ENCODE measurements at regions not wholly inside any gene's neighbourhood (a gene's known extent, or its start where the extent isn't known, plus 50 kb on each side); places are given as distances from the start of the nearest gene placed in this dataset.

DNA sequence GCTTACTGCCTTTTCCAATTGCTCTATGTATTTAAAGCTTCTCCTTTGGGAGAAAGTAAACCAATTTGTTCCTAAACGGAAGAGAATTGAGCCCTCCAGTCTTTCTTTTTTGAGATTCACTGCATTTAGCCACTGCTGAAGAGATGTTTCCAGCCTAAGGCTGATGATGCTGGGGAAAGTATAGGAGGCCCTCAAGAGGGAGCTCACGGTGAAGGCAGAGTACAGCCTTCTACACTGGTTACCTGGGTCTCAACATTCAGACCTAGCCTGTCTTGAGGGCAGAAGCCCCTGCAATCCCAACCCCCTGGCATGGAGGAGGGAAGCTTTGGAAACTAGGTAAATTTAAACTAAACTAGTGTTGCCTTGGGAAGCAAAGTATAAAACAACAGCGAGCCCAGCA, 316.7 kb upstream of the TPK1 start:
- no peak overlapping the region for H2AFZ ChIP-seq (ENCODE audit: low read depth, low read length)
- no peak overlapping the region for H3K27ac ChIP-seq (ENCODE audit: extremely low read depth, low read depth, low read length)
- H3K4me1 ChIP-seq (replicated peaks in 1 of 2; ENCODE audit: control insufficient read depth in 2 of 2, insufficient read depth in 2 of 2, low read length in 2 of 2), result no peaks in the 10 kb centered on the region
- no peak for FAIRE-seq
- ChIA-PET CTCF (ENCODE audit: low intra/inter-chr PET ratio) (no interaction called here), POLR2A (no interaction called here)
- DNase-seq (ENCODE audit: extremely low read depth in 1 of 4, low spot score in 3 of 4), result no peak
- no peaks in the 10 kb centered on the region for H3K27me3 ChIP-seq (ENCODE audit: control insufficient read depth in 2 of 2, insufficient read depth in 2 of 2, low read length in 2 of 2)
- H3K9ac ChIP-seq (ENCODE audit: insufficient read depth in 1 of 2, low read depth in 2 of 2, low read length in 2 of 2), result no peak overlapping the region
- BruUV-seq (replicated peaks), result no TSS peak
- TF ChIP-seq CBFB (CRISPR knock-in tag; IDR thresholded peaks at IDR 0.05) (no peak), ATF1 (CRISPR knock-in tag; IDR thresholded peaks at IDR 0.05) (no peak), ATF1 (tag; IDR thresholded peaks at IDR 0.05) (no peak), ZNF232 (CRISPR knock-in tag; IDR thresholded peaks at IDR 0.05) (no peak), TRIM24 (IDR thresholded peaks at IDR 0.05) (no peak), C11orf30 (IDR thresholded peaks at IDR 0.05; ENCODE audit: low read depth) (no peak), KLF16 (IDR thresholded peaks at IDR 0.05) (no peak), ZNF780A (CRISPR knock-in tag; IDR thresholded peaks at IDR 0.05) (no peak), MCM7 (IDR thresholded peaks at IDR 0.05) (no peak), LEF1 (IDR thresholded peaks at IDR 0.05) (no peak), RFX1 (IDR thresholded peaks at IDR 0.05) (no peak), PHTF2 (CRISPR knock-in tag; IDR thresholded peaks at IDR 0.05) (no peak), ATF7 (IDR thresholded peaks at IDR 0.05) (no peak)
- TF ChIP-seq, protein P1, sequence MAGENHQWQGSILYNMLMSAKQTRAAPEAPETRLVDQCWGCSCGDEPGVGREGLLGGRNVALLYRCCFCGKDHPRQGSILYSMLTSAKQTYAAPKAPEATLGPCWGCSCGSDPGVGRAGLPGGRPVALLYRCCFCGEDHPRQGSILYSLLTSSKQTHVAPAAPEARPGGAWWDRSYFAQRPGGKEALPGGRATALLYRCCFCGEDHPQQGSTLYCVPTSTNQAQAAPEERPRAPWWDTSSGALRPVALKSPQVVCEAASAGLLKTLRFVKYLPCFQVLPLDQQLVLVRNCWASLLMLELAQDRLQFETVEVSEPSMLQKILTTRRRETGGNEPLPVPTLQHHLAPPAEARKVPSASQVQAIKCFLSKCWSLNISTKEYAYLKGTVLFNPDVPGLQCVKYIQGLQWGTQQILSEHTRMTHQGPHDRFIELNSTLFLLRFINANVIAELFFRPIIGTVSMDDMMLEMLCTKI (IDR thresholded peaks at IDR 0.05; ENCODE audit: partially characterized antibody), result no peak
- TF ChIP-seq, protein P2, sequence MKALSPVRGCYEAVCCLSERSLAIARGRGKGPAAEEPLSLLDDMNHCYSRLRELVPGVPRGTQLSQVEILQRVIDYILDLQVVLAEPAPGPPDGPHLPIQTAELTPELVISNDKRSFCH (CRISPR knock-in tag; IDR thresholded peaks at IDR 0.05), result no peak
- TF ChIP-seq, protein P2 (tag; IDR thresholded peaks at IDR 0.05), result no peak
- TF ChIP-seq, protein P3, sequence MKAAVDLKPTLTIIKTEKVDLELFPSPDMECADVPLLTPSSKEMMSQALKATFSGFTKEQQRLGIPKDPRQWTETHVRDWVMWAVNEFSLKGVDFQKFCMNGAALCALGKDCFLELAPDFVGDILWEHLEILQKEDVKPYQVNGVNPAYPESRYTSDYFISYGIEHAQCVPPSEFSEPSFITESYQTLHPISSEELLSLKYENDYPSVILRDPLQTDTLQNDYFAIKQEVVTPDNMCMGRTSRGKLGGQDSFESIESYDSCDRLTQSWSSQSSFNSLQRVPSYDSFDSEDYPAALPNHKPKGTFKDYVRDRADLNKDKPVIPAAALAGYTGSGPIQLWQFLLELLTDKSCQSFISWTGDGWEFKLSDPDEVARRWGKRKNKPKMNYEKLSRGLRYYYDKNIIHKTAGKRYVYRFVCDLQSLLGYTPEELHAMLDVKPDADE (conservative IDR thresholded peaks at IDR 0.05; ENCODE audit: control insufficient read depth, low read depth, low read length), result no peak
- TF ChIP-seq, protein P4, sequence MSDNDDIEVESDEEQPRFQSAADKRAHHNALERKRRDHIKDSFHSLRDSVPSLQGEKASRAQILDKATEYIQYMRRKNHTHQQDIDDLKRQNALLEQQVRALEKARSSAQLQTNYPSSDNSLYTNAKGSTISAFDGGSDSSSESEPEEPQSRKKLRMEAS (CRISPR knock-in tag; IDR thresholded peaks at IDR 0.05), result no peak
- TF ChIP-seq, protein P5, sequence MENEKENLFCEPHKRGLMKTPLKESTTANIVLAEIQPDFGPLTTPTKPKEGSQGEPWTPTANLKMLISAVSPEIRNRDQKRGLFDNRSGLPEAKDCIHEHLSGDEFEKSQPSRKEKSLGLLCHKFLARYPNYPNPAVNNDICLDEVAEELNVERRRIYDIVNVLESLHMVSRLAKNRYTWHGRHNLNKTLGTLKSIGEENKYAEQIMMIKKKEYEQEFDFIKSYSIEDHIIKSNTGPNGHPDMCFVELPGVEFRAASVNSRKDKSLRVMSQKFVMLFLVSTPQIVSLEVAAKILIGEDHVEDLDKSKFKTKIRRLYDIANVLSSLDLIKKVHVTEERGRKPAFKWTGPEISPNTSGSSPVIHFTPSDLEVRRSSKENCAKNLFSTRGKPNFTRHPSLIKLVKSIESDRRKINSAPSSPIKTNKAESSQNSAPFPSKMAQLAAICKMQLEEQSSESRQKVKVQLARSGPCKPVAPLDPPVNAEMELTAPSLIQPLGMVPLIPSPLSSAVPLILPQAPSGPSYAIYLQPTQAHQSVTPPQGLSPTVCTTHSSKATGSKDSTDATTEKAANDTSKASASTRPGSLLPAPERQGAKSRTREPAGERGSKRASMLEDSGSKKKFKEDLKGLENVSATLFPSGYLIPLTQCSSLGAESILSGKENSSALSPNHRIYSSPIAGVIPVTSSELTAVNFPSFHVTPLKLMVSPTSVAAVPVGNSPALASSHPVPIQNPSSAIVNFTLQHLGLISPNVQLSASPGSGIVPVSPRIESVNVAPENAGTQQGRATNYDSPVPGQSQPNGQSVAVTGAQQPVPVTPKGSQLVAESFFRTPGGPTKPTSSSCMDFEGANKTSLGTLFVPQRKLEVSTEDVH (IDR thresholded peaks at IDR 0.05; ENCODE audit: low read depth, partially characterized antibody), result no peak
- intact Hi-C loops (cut with micrococcal nuclease) (no loop called here), in situ Hi-C loops (cut with MboI) (no loop called here)
- H3K36me3 ChIP-seq (ENCODE audit: control insufficient read depth, insufficient read depth, low read length), result no peaks in the 10 kb centered on the region
- no peak for ATAC-seq
- 0% methylated on average over 3 of the region's 3 CpGs for WGBS (ENCODE audit: insufficient coverage, low coverage, missing lambda C conversion rate)
- H3K9me1 ChIP-seq (ENCODE audit: control insufficient read depth, insufficient read depth, low read length), result no peaks in the 10 kb centered on the region
- no peak overlapping the region for H3K4me2 ChIP-seq (ENCODE audit: insufficient read depth, low read length)
- no peaks in the 10 kb centered on the region for H4K20me1 ChIP-seq (replicated peaks; ENCODE audit: control insufficient read depth, insufficient read depth, low read length)
- H3K4me3 ChIP-seq, result no peak overlapping the region
- no peaks in the 10 kb centered on the region for H3K79me2 ChIP-seq (ENCODE audit: control insufficient read depth, insufficient read depth, low read length)
- H3K9me3 ChIP-seq (replicated peaks; ENCODE audit: control insufficient read depth, insufficient read depth, low read depth, low read length), result no peaks in the 10 kb centered on the region; the same call in 1 of the 2 replicates

Data from K562 (cell line).